Liver (tissue), 8 donors: ENCODE measurements at regions not wholly inside any gene's neighbourhood (a gene's known extent, or its start where the extent isn't known, plus 50 kb on each side); places are given as distances from the start of the nearest gene placed in this dataset.

Experiments
- DNase-seq: peaks from one replicate; pipeline ENCODE4 v3.0.0-alpha.2; 2017; ENCODE audit warnings: low spot score
- H3K27ac ChIP-seq, 2 donors: one replicate each; pipeline ENCODE4 v1.7.0; 2013; ENCODE audit warnings: inconsistent platforms in 2 of 2, low read length in 2 of 2, control low read depth in 1 of 2, low read depth in 1 of 2, mild to moderate bottlenecking in 1 of 2
- H3K27me3 ChIP-seq, 4 donors: one replicate each; pipeline versions ENCODE4 v1.6.1 to v1.7.0; 2013; ENCODE audit warnings: low read length in 3 of 4, inconsistent platforms in 1 of 4, mild to moderate bottlenecking in 1 of 4, moderate library complexity in 1 of 4; ENCODE audit not compliant: control insufficient read depth in 4 of 4, insufficient read depth in 4 of 4
- H3K36me3 ChIP-seq, 4 donors: one replicate each; pipeline versions ENCODE4 v1.6.1 to v1.7.0; 2013; ENCODE audit warnings: low read length in 3 of 4, mild to moderate bottlenecking in 3 of 4, low read depth in 1 of 4, moderate library complexity in 1 of 4; ENCODE audit not compliant: control insufficient read depth in 4 of 4, insufficient read depth in 3 of 4
- H3K4me1 ChIP-seq, 4 donors: one replicate each; pipeline versions ENCODE4 v1.6.1 to v1.7.0; 2013; ENCODE audit warnings: low read length in 3 of 4, mild to moderate bottlenecking in 3 of 4, moderate library complexity in 1 of 4; ENCODE audit not compliant: control insufficient read depth in 4 of 4, insufficient read depth in 4 of 4
- H3K4me3 ChIP-seq, 3 donors: one replicate each; pipeline versions ENCODE4 v1.6.1 to v1.7.0; 2013; ENCODE audit warnings: low read length in 3 of 3, control low read depth in 1 of 3, low read depth in 1 of 3, mild to moderate bottlenecking in 1 of 3
- H3K9ac ChIP-seq, 2 donors: one replicate each; pipeline ENCODE4 v1.7.0; 2013; ENCODE audit warnings: low read length in 2 of 2, mild to moderate bottlenecking in 2 of 2, moderate library complexity in 2 of 2, control low read depth in 1 of 2, low read depth in 1 of 2
- H3K9me3 ChIP-seq, 4 donors: one replicate each; pipeline versions ENCODE4 v1.6.1 to v1.7.0; 2013; ENCODE audit warnings: low read length in 3 of 4; ENCODE audit not compliant: control insufficient read depth in 4 of 4
- EGR1 ChIP-seq, 2 donors: IDR thresholded peaks; 2 replicates each; pipeline ENCODE4 v1.6.1; 2016 to 2018; ENCODE audit warnings: antibody characterized with exemption in 2 of 2, low read depth in 2 of 2
- FOXA1 ChIP-seq: IDR thresholded peaks from 2 replicates; pipeline ENCODE4 v1.6.1; 2016; ENCODE audit warnings: antibody characterized with exemption
- FOXA2 ChIP-seq: IDR thresholded peaks from 2 replicates; pipeline ENCODE4 v1.6.1; 2016; ENCODE audit warnings: antibody characterized with exemption
- GABPA ChIP-seq, 2 donors: IDR thresholded peaks in 1 of 2; conservative IDR thresholded peaks in 1 of 2; 2 replicates each; pipeline ENCODE4 v1.6.1; 2016; ENCODE audit warnings: antibody characterized with exemption in 2 of 2, mild to moderate bottlenecking in 1 of 2, moderate library complexity in 1 of 2
- HNF4A ChIP-seq, 2 donors: conservative IDR thresholded peaks; 2 replicates each; pipeline ENCODE4 v1.6.1; 2016; ENCODE audit warnings: antibody characterized with exemption in 2 of 2, mild to moderate bottlenecking in 2 of 2
- HNF4G ChIP-seq: IDR thresholded peaks from 2 replicates; pipeline ENCODE4 v1.6.1; 2016; ENCODE audit warnings: antibody characterized with exemption
- JUND ChIP-seq, 2 donors: IDR thresholded peaks; 2 replicates each; pipeline ENCODE4 v1.6.1; 2016; ENCODE audit warnings: antibody characterized with exemption in 2 of 2
- NR2F2 ChIP-seq: IDR thresholded peaks from 2 replicates; pipeline ENCODE4 v1.6.1; 2016; ENCODE audit warnings: antibody characterized with exemption
- RXRA ChIP-seq, 2 donors: IDR thresholded peaks; 2 replicates each; pipeline ENCODE4 v1.6.1; 2017 to 2018; ENCODE audit warnings: antibody characterized with exemption in 2 of 2, mild to moderate bottlenecking in 1 of 2
- SP1 ChIP-seq: IDR thresholded peaks from 2 replicates; pipeline ENCODE4 v1.6.1; 2018; ENCODE audit warnings: antibody characterized with exemption, mild to moderate bottlenecking
- YY1 ChIP-seq: IDR thresholded peaks from 2 replicates; pipeline ENCODE4 v1.6.1; 2016; ENCODE audit warnings: antibody characterized with exemption, mild to moderate bottlenecking
- WGBS: extraction: QIAGEN DNeasy Blood & Tissue Kit; methylation state at CpG from one replicate; pipeline ENCODE4 v1.1.7; 2013; 5-methylcytosine and 5-hydroxymethylcytosine counted together
- TF ChIP-seq, protein P1 (sequence below): fragments of 150-350 bp; IDR thresholded peaks from 2 replicates; pipeline ENCODE4 v1.5.1; 2017; ENCODE audit warnings: improper control_type of control experiment, low read depth, low read length; ENCODE audit not compliant: missing input control
- TF ChIP-seq, protein P2 (sequence below): IDR thresholded peaks from 2 replicates; pipeline ENCODE4 v1.6.1; 2016; ENCODE audit warnings: antibody characterized with exemption, mild to moderate bottlenecking
- TF ChIP-seq, protein P3 (sequence below): IDR thresholded peaks from 2 replicates; pipeline ENCODE4 v1.6.1; 2016; ENCODE audit warnings: antibody characterized with exemption
- TF ChIP-seq, protein P4 (sequence below): IDR thresholded peaks from 2 replicates; pipeline ENCODE4 v1.6.1; 2016; ENCODE audit warnings: antibody characterized with exemption
- donor health status: healthy.
- donor health status: healthy.
- donor health status: healthy.
- donor health status: healthy.
- donor health status: healthy.

DNA sequence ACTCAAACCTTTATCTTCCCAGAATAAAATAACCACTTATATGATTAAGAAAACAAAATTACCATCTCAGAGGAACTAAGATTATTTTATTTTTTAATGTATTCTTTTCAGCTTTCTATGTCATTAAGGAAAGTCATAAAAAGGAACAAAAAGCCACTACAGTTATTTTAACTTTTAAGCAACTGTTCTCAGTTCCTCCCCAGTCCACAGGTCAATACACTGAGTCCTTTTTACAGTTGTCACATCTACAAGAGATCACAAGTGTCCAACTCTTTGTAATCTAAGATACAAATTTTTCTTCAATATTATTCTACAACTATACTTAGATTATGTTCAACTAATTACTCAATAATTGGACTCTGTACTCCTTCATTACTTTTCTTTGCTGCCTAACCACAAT, 782.8 kb upstream of the ACO1 start:
- Histone ChIP-seq H3K4me3 (no peak overlapping the region), H3K9me3 (no peaks in the 10 kb centered on the region), H3K27me3 (no peaks in the 10 kb centered on the region), H3K27ac (no peak overlapping the region), H3K9ac (no peak overlapping the region), H3K4me1 (no peaks in the 10 kb centered on the region), H3K36me3 (no peaks in the 10 kb centered on the region)
- no peak for DNase-seq
- TF ChIP-seq FOXA1 (no peak), NR2F2 (no peak)

DNA sequence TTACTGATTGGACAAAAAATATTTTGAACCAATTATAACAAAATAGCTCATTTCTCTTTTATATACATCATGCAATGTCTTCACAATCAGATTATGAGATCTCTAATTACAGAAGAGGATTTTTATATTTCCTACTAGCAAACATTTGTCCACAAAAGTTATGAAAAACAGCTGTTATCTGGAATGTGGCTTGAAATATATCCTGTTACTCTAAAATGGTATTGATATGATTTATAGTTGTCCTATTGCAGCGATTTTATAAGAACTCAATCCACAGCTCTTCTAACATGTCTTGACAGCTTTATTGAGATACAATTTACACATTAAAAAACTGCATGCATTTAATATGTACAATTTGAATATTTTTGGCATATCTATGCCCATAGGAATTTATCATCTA, 779.9 kb upstream of the ACO1 start:
- H3K27ac ChIP-seq, result no peak overlapping the region
- DNase-seq, result no peak
- 62% methylated on average over 1 of the region's 1 CpG for whole genome bisulfite sequencing
- no peaks in the 10 kb centered on the region for H3K36me3 ChIP-seq
- TF ChIP-seq HNF4G (no peak), EGR1 (IDR thresholded peaks at IDR 0.05; ENCODE audit: low read depth in 2 of 2) (no peak), NR2F2 (no peak), RXRA (IDR thresholded peaks at IDR 0.05) (no peak), JUND (IDR thresholded peaks at IDR 0.05) (no peak), HNF4A (conservative IDR thresholded peaks at IDR 0.05) (no peak), SP1 (no peak), FOXA2 (no peak), GABPA (IDR thresholded peaks at IDR 0.05 in 1 of 2, conservative IDR thresholded peaks at IDR 0.05 in 1 of 2) (no peak), YY1 (no peak)
- TF ChIP-seq, protein P1, sequence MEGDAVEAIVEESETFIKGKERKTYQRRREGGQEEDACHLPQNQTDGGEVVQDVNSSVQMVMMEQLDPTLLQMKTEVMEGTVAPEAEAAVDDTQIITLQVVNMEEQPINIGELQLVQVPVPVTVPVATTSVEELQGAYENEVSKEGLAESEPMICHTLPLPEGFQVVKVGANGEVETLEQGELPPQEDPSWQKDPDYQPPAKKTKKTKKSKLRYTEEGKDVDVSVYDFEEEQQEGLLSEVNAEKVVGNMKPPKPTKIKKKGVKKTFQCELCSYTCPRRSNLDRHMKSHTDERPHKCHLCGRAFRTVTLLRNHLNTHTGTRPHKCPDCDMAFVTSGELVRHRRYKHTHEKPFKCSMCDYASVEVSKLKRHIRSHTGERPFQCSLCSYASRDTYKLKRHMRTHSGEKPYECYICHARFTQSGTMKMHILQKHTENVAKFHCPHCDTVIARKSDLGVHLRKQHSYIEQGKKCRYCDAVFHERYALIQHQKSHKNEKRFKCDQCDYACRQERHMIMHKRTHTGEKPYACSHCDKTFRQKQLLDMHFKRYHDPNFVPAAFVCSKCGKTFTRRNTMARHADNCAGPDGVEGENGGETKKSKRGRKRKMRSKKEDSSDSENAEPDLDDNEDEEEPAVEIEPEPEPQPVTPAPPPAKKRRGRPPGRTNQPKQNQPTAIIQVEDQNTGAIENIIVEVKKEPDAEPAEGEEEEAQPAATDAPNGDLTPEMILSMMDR, result no peak
- TF ChIP-seq, protein P2, sequence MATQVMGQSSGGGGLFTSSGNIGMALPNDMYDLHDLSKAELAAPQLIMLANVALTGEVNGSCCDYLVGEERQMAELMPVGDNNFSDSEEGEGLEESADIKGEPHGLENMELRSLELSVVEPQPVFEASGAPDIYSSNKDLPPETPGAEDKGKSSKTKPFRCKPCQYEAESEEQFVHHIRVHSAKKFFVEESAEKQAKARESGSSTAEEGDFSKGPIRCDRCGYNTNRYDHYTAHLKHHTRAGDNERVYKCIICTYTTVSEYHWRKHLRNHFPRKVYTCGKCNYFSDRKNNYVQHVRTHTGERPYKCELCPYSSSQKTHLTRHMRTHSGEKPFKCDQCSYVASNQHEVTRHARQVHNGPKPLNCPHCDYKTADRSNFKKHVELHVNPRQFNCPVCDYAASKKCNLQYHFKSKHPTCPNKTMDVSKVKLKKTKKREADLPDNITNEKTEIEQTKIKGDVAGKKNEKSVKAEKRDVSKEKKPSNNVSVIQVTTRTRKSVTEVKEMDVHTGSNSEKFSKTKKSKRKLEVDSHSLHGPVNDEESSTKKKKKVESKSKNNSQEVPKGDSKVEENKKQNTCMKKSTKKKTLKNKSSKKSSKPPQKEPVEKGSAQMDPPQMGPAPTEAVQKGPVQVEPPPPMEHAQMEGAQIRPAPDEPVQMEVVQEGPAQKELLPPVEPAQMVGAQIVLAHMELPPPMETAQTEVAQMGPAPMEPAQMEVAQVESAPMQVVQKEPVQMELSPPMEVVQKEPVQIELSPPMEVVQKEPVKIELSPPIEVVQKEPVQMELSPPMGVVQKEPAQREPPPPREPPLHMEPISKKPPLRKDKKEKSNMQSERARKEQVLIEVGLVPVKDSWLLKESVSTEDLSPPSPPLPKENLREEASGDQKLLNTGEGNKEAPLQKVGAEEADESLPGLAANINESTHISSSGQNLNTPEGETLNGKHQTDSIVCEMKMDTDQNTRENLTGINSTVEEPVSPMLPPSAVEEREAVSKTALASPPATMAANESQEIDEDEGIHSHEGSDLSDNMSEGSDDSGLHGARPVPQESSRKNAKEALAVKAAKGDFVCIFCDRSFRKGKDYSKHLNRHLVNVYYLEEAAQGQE, result no peak
- TF ChIP-seq, protein P3, sequence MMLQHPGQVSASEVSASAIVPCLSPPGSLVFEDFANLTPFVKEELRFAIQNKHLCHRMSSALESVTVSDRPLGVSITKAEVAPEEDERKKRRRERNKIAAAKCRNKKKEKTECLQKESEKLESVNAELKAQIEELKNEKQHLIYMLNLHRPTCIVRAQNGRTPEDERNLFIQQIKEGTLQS, result no peak
- TF ChIP-seq, protein P4, sequence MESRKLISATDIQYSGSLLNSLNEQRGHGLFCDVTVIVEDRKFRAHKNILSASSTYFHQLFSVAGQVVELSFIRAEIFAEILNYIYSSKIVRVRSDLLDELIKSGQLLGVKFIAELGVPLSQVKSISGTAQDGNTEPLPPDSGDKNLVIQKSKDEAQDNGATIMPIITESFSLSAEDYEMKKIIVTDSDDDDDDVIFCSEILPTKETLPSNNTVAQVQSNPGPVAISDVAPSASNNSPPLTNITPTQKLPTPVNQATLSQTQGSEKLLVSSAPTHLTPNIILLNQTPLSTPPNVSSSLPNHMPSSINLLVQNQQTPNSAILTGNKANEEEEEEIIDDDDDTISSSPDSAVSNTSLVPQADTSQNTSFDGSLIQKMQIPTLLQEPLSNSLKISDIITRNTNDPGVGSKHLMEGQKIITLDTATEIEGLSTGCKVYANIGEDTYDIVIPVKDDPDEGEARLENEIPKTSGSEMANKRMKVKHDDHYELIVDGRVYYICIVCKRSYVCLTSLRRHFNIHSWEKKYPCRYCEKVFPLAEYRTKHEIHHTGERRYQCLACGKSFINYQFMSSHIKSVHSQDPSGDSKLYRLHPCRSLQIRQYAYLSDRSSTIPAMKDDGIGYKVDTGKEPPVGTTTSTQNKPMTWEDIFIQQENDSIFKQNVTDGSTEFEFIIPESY, result no peak
- no peak overlapping the region for H3K4me3 ChIP-seq
- H3K27me3 ChIP-seq, result no peaks in the 10 kb centered on the region
- no peaks in the 10 kb centered on the region for H3K9me3 ChIP-seq
- H3K4me1 ChIP-seq, result no peaks in the 10 kb centered on the region
- H3K9ac ChIP-seq, result no peak overlapping the region
